ENCODE measurements at regions not wholly inside any gene's neighbourhood (a gene's known extent, or its start where the extent isn't known, plus 50 kb on each side); places are given as distances from the start of the nearest gene placed in this dataset.

DNA sequence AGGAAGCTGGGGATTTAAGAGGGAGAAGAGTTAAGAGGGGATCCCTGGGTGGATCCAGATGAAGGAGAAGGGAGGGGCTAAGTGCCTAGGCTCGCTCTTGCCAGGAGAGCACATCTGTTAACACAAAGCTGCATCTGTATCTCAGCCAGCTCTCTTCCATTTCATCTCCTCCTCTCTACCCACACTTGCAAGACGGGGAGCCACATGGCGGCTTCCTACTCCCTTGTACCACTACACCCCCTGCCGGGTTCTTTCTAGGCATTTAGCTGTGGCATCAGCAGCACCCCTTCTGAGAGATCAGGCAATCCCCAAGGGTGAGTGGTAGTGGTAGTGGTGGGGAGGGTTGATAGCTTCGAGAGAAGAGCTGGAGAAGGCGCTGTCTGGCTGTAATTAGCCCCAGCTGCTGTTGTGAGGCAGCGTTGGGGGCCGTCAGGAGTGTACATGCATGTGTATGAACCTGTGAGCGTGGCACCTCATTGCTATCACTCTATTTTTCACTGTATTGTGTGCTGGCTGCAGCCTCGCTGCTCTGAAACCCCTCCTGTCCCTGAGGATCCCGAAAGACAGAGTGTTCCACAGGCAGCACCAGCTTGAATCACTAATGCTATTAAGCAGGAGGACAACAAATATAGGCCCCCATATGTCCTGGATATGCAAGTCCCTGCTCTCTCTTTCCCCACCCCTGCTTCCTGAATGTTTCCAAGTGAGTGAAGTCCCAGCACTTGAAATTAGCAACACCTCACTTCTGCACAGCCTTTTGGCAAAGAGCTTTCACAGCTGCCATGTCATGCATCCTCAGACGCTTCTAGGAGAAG lies 73.7 kb downstream of the RTL9 start:
- no peak for DNase-seq

DNA sequence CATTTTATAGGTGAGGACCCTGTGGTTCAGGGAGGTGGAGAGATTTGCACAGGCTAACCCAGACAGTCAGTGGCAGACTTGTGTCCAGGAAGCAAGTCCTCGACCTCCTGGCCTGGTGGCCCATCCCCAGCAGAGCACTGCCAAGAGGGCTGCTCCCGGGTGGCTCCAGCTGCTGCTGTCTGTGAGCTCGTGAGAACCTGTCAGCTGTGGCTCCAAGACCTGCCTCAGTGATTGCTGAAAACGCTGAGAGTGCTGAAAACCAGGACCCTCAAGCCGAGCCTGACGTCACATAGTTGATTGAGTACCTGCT lies 74.2 kb downstream of the RTL9 start:
- DNase-seq, result no peak

DNA sequence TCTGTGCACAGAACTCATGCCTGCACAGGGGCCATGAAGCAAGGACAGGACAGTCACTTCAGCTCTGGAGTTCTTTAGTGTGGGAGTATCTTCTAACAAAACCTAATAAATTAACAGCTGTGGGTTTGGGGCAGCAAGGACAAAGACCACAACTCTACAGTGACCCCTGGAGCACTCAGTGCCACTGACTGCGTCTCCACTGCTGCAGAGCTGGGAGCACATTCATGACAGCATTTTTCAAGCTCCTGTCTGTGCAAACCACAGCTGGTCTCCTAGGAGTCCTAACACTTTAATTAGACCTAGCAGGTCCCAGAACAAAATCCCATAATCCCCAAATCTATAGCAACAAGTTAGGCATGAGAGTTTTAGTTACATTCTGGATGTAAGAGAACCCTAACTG lies 76.5 kb downstream of the RTL9 start:
- DNase-seq, result no peak

DNA sequence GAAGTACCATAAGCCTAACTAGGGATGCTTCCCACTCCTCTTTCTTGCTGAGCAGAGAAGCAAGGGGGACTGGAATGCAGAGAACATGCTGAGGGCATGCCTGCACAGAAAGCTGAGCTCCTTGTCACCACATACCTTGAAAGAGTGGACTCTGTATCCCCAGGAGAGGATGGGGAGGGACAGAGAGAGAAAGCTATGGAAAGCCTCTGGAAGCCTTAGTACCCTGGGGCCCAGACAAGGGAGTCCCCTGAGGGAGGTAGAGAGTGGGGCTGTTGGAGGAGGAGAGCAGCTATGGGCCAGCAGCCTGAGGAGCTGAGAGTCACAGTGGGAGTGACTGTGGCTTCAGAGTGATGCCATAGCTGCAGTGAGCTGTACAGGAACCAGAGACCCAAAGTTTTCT lies 77.9 kb downstream of the RTL9 start:
- no peak for DNase-seq

DNA sequence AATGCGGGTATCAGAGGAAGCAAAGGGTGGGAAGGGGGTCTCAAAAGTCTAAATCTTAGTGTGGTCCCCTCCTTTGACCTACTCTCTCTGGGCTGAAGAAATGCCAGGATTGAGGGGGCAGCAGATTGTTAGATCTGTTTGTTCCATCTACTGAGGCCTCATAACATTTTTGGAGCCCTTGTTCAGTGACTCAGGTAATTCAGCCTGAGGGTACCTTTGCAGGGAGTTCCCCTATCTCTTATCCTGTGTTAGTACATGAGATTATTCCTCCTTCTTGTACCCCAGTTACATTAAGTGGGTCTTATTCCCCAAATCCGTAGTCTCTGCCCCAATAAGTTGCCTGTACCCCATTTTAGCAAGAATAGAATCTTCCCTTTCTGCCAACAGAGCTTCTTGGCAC lies 79.0 kb downstream of the RTL9 start:
- no peak for DNase-seq

DNA sequence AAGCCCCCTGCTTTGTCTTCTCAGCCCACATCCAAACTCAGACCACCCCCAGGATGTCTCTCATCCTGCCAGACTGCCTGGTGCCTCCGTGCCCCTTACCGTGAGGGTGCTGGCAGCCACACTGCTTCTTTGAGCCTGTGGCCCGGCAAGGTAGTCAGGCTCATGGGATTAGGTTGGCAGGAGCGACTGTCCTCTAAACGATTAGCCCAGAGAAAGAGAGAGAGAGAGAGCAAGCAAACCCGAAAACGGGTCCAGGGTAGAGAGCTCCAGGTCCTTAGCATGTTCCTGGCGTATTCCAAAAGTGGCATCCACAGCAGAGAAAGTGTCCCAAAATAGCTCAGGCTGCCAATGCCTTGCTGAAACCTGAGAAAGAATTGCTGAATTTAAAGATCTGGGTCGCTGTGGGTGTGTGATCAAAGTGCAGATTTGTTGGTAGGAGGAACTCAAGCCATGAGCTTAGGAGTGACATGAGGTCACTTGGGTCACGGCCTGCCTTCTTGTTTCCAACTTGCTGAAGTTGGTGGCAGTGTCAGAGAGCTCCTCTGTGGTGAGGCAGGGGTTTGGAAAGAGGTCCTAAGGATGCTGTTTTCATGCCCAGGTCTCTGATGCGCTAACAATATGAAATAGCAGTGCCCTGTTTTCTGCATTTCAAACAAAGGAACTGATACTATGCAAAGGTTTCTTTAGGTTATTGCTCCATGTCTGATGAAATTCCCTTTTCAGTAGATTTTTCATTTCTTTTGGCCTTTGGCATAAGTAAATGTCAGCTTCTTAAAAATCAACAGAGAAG lies 81.6 kb downstream of the RTL9 start:
- no peak for DNase-seq

DNA sequence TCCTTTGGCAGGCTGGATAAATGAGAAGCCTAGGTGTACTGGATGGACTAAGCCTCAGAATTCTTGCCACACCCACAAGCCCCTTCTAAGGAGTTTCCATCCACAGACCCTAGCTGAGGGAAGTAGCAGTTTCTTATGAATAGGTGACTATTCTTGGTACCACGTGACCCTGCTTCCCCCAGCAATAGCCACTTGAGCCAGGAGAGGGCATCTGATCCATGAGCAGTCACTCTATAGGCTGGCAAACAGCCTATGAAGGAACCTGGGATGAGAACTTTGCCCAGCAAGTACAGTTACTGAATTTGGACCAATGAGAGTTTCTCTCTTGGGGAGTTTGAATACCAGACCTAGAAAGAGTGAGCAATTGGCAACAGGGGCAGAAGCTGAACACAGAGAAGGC lies 84.0 kb downstream of the RTL9 start:
- DNase-seq, result no peak

DNA sequence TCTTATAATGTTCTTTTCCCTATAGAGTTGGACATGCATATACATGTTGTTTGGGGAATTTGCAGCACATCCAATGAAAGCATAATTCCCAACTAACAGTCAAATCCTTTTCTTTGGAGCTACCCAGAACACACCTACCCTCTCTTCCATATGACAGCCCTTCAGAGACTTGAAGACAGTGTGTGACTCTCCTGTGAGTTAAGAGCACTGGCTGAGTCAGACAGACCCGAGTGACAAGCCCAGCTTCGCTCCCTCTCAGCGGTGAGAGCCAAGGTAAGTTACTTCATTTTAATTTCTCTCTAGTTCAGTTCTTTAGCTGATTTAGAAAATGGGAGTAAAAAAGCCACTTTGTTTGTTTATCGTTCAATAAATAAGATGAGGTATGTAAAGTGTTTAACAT lies 86.3 kb downstream of the RTL9 start:
- no peak for DNase-seq

DNA sequence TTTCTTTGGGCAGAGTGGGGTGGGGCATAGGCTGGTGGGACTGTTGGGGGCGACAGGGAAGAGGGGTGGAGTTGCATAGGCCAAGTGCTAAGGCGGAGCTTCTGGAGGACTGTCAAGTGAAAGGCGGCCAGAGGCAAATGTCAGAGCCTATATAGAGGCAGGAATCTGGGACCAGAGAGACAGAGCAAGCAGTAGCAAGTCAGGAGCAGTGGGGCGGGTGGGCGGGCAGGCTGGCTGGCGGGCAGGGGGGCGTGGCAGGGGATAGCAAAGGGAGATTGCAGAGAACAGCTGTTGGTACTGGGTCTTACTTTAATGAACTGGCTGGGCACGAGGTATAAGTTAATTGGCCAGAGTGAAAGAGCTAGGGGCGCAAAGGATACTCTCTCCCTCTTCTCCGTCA lies 89.8 kb downstream of the RTL9 start:
- DNase-seq, result no peak

DNA sequence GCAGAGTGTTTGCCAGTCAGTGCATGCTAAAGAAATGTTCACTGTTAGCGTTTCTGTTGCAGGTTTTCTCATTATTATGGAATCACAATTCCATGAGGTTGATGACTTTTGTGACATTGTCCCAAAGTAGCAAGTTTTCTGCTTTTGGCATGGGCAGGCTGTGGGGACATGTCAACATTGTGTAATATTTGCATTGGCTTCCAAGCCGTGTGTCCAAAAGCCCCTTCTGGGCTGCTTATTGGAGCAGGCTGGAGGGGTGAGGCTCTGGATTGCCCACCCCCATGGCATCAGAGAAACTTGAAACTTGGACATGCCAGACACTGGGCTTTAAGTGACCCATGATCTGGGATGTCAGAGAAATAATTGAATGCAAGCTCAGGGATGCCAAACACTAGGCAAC lies 90.7 kb downstream of the RTL9 start:
- no peak for DNase-seq

DNA sequence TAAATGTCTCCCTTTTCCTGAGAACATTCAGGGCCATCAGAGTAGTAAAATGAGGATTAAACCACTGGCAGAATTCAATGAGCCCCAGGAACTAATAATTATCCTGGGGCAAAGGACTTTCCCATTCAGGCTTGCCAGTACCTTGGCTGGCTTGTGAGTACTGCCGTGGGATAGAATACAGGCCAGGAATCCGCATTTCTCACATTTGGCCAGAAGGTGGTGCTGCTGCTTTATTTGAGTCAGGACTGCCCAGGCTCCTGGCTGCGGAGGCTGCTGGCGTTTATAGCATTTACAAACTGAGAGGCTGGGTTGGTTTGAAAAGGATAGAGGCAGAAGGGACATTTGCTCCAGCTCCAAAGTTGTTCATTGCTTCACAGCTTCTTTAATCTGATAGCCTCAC lies 91.4 kb downstream of the RTL9 start:
- peak; percentile 27 for DNase-seq

DNA sequence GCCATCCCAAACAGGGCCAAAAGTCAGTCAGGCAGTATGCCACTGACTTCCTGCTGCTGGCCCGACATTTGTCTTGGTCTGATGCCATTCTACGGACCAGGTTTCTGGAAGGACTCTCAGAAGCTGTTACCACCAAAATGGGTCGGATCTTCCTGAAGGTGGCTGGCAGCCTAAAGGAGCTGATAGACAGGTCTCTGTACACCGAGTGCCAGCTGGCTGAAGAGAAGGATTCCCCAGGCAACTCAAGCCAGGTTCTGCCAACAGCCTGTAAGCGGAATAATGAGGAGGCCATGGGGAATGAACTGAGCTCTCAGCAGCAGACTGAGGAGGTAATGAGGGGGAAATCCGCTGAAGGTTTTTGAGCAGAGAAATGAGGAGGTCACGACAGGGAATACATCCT lies 95.7 kb downstream of the RTL9 start:
- no peak for DNase-seq

DNA sequence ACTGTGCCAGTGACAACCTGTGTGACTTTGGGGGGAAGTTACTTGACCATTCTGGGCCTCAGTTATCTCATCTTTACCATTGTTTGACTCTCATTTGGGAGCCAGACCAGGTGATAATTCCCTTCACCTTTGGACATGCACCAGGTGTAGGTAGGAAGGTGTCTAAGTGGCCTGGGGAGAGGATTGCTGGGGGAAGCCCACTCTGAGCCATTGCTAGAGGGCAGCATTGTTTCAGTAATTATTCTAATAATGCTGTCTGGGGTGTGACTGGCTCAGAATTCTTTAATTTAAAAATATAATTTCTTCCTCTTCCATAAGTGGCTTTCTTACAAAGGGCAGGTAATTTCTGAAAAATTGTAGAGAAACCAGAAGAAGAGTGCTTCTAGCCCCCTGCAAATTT lies 104.3 kb downstream of the RTL9 start:
- no peak for DNase-seq

DNA sequence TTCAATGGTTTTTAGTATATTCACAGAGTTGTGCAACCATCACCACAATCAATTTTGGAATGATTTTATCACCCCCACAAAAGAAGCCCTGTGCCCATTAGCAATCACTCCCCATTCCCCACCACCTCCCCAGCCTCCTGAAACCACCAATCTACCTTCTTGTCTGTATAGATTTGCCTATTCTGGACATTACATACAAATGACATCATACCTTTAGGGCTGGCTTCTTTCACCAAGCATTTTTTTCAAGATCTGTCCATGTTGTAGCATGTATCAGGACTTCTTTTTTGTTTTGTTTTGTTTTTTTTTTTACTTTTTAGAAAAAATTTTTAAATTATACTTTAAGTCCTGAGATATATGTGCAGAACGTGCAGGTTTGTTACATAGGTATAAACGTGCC lies 108.1 kb downstream of the RTL9 start:
- DNase-seq, result no peak

DNA sequence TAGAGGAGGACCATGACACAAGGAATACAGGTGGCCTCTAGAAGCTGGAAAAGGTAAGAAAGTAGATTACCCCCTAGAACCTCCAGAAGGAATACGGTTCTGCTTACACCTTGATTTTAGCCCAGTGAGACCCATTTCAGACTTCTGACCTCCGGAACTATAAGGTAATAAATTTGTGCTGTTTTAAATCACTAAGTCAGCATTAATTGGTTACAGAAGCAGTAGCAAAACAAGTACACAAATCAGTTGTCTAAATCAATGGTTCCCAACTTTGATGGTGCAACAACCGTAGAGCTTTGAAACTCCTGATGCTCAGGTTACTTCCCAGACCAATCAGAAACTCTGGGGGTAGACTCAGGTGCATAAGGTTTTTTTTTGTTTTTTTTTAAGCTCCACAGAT lies 113.6 kb downstream of the RTL9 start:
- no peak for DNase-seq

DNA sequence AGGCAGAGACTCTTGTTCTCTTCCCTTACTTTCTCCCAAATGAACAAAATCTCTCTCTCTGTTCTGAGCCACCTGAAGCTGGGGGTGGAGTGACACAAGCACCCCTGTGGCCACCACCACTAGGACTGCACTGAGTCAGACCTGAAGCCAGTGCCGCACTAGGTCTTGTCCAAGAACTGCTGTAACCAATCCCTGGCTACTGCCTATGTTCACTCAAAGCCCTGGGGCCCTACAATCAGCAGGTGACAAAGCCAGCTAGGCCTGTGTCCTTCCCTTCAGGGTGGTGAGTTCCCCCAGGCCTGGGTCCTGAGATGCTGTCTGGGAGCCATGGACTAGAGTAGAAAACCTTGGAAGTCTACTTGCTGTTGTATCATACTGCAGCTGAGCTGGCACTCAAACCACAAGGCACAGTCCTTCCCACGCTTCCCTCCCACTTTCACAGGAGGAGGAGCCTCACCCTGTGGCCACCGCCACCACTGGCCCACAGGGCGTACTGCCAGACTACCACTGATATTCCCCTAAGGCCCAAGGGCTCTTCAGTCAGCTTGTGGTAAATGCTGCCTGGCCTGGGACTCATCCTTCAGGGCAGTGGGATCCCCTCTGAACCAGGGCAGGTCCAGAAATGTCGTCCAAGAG lies 119.1 kb downstream of the RTL9 start:
- DNase-seq, result no peak

DNA sequence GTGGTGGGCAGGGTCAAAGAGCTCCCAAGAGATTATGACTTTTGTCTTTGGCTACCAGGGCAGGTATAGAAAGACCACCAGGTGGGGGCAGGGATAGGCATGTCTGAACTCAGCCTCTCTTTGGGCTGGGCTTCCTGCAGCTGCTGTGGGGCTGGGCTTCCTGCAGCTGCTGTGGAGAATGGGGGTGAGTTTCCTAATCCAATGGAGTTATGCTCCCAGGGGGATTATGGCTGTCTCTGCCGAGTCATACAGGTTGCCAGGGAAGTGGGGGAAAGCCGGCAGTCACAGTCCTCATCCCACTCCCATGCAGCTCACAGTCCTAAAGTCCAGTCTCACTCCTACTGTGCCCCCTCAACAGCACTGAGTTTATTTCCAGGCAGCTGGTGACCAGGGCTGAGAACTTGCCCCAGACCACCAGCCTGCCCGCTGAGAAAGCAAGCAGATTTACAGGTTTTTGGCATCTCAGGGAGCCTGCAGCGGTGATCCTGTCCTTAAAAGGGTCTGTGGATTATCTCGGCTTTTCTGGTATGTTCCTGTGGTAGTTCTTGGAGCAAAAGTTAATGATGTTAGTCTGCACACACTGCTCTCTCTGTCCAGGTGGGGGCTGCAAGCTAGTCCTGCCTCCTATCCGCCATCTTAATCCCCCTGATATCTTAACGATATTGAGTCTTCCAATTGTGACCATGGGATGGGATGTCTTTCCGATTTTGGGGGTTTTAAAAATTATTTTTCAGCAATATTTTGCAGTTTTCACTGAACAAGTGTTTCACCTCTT lies 133.4 kb downstream of the RTL9 start:
- no peak for DNase-seq

DNA sequence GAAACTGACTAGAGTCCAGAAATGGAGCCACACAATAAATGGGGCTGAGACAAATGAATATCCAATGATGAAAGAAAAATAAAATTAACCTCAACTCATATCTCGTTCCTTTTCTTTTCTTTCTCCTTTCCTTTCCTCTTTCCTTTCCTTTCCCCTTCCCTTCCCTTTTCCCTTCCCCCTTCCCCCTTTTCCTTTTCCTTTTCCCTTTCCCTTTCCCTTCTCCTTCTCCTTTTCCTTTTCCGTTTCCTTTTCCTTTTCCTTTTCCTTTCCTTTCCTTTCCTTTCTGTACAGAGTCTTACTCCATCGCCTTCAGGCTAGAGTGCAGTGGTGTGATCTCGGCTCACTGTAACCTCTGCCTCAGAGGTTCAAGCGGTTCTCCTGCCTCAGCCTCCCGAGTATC lies 146.3 kb downstream of the RTL9 start:
- DNase-seq, result no peak

DNA sequence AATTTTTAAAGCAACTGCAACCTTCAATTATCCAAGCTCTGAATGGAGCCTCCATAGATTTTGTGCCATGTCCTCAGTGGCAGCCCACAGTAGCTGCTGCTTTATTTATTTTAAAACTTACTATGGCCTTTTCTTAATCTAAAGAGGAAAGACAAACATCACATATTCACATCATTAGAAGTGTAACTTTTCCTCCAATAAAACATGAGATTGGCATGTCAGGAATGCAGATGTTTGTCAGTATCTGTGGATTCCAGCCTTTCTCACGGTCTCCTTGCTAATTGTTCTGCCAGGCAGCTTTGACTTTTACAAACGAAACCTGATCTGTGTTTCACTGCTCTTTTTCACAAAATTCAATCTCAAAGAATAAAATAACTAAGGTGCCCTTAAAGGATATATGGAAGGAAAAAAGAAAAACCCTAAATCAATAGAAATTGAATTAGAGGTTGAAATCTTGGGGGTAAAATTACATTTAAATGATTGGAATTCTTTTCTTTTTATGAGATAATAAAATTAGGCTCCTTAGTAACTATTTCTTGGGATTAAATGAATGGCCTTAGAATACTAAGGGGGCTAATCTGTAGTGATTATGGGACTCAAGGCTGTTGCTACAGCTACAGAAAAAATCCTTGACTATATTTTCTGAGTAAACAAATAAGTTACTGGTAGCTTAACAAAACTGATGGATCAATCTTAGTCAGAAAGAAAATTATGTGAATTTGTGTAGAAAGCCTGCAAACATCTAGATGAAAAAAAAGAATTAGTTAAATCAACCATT lies 151.3 kb downstream of the RTL9 start:
- no peak for DNase-seq

DNA sequence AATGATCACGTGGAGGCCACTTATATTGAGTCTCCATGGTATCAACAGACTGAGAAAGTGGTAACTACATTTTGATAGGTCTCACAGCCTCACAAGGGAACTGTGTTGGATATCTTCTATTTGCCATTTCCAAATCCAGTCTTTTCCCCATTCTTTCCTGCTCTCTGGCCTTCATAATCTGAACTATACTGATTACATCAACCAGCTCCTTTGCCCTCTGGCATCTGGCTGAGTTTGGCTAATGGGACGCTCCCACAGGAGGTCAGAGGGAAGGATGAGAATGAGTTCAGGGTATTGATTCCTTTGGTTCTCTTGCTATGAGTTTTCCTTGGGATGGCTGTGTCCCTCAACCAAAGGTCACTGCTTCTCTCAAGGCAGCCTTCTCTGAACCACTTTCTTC lies 152.6 kb downstream of the RTL9 start:
- no peak for DNase-seq

DNA sequence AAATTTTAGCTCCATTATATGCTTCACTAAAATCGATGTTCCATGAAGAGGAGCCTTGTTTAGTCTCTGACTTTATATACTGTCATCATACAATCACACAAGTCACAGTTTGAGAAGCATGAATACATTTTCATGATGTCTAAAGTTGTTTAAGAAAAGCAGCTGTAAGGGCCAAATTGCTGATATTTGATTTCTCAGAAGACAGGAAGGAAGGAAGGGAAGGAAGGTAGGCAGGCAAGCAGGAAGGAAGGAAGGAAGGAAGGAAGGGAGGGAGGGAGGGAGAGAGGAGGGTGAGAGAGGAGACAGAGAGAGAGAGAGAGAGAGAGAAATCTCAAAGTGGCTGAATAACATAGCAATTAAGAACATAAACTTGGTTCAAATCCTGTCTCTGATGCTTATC lies 153.7 kb downstream of the RTL9 start:
- DNase-seq, result no peak

DNA sequence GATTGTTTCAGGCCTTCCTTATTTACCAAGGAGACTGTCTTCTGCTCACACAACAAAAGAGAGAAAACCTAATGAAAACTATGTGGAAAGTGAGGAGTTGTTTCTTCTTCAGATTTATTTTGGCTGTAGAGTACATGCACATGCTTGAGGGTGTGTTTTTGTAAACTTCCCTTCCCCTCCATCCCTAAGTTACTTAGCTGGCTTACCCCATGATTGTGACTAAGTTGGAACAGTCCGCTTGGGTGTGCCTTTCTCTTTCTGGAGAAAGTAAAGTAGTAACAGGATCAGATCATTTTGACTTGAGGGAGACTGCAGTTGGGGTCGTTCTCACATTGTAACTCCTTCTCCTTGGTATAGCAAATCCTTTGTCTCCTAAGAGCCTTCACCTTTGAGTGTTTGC lies 155.9 kb downstream of the RTL9 start:
- no peak for DNase-seq

DNA sequence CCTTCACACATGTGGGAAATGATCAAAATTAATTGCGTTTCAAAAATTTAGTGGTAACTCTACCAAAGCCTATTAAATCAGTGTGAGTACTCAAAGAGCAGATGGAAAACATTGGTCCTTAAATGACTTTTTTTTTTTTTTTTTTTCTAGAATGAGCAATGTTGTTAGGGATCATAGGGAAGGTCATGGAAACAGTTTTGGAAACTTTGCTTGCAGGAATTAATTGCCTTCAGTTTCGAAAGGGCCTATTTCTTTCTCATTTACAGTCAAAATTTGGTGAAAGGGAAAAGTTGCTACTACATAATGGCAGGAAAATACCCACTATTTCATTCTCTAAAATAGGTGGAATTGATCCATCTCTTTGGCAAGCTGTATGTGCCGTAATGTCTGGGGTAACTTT lies 160.9 kb downstream of the RTL9 start:
- no peak for DNase-seq
